Smooth muscle cell (in vitro differentiated cells): ENCODE measurements at regions not wholly inside any gene's neighbourhood (a gene's known extent, or its start where the extent isn't known, plus 50 kb on each side); places are given as distances from the start of the nearest gene placed in this dataset.

ENCODE experiments used
- DNase-seq: peaks from one replicate; lab custom pipeline; 2025; ENCODE audit not compliant: unreplicated experiment; lab: John Stamatoyannopoulos, UW
- H2AFZ ChIP-seq: fragments of 200-600 bp; sonication (generic); 2 replicates; pipeline ENCODE4 v1.6.0; 2016; ENCODE audit warnings: antibody characterized with exemption, low read depth, mild to moderate bottlenecking
- H3F3A ChIP-seq: fragments of 200-600 bp; sonication (generic); 2 replicates; pipeline ENCODE4 v1.6.0; 2017; ENCODE audit warnings: antibody characterized with exemption, low read depth
- H3K27ac ChIP-seq: fragments of 200-600 bp; sonication (generic); 2 replicates; pipeline ENCODE4 v1.5.1; 2016; ENCODE audit warnings: low read depth, mild to moderate bottlenecking
- H3K27me3 ChIP-seq: fragments of 200-600 bp; sonication (generic); 2 replicates; pipeline ENCODE4 v1.6.1; 2016; ENCODE audit warnings: low read depth, mild to moderate bottlenecking
- H3K36me3 ChIP-seq: fragments of 200-600 bp; sonication (generic); 2 replicates; pipeline ENCODE4 v1.5.1; 2016; ENCODE audit warnings: low read depth
- H3K4me1 ChIP-seq: fragments of 200-600 bp; sonication (generic); 2 replicates; pipeline ENCODE4 v1.5.1; 2016; ENCODE audit warnings: low read depth
- H3K4me2 ChIP-seq: fragments of 200-600 bp; sonication (generic); 2 replicates; pipeline ENCODE4 v1.6.0; 2016; ENCODE audit warnings: mild to moderate bottlenecking
- H3K4me3 ChIP-seq: fragments of 200-600 bp; sonication (generic); 2 replicates; pipeline ENCODE4 v1.5.1; 2016; ENCODE audit warnings: mild to moderate bottlenecking
- H3K79me2 ChIP-seq: fragments of 200-600 bp; sonication (generic); 2 replicates; pipeline ENCODE4 v1.6.0; 2016; ENCODE audit warnings: low read depth, mild to moderate bottlenecking
- H3K9ac ChIP-seq: fragments of 200-600 bp; sonication (generic); 2 replicates; pipeline ENCODE4 v1.6.0; 2016; ENCODE audit warnings: low read depth
- H3K9me3 ChIP-seq: fragments of 200-600 bp; sonication (generic); replicated peaks from 2 replicates; pipeline ENCODE4 v1.5.1; 2016; ENCODE audit warnings: low read depth
- H4K20me1 ChIP-seq: fragments of 200-600 bp; sonication (generic); 2 replicates; pipeline ENCODE4 v1.6.0; 2016; ENCODE audit warnings: low read depth
- CTCF ChIP-seq: fragments of 200-600 bp; sonication (generic); IDR thresholded peaks from 2 replicates; pipeline ENCODE4 v1.5.1; 2017; ENCODE audit warnings: borderline replicate concordance, mild to moderate bottlenecking, antibody characterized with exemption; ENCODE audit not compliant: insufficient read depth, poor library complexity, severe bottlenecking
- WGBS: methylation state at CpG from one replicate; pipeline ENCODE4 v1.1.7; 2016; ENCODE audit warnings: low lambda C conversion rate; 5-methylcytosine and 5-hydroxymethylcytosine counted together

GRCh38 chr13:26926371-26926770 lies 165.8 kb upstream of the GPR12 start:
- H3K4me2 ChIP-seq, result no peak overlapping the region
- H3K27ac ChIP-seq, result no peak overlapping the region
- H3F3A ChIP-seq, result no peaks in the 10 kb centered on the region
- H4K20me1 ChIP-seq, result no peaks in the 10 kb centered on the region
- no peak overlapping the region for H3K4me3 ChIP-seq
- H3K9me3 ChIP-seq, result no peaks in the 10 kb centered on the region
- H3K9ac ChIP-seq, result no peak overlapping the region
- no peak for DNase-seq
- H3K27me3 ChIP-seq, result peaks cover 57% of the 10 kb centered on the region
- H2AFZ ChIP-seq, result no peak overlapping the region
- 84% methylated on average over 7 of the region's 7 CpGs for WGBS
- TF ChIP-seq CTCF, result no peak
- H3K79me2 ChIP-seq, result no peaks in the 10 kb centered on the region
- no peaks in the 10 kb centered on the region for H3K4me1 ChIP-seq
- no peaks in the 10 kb centered on the region for H3K36me3 ChIP-seq

- no peak overlapping the region for H3K4me3 ChIP-seq
- peaks cover 67% of the 10 kb centered on the region for H3K27me3 ChIP-seq
- WGBS, result 69% methylated on average over 7 of the region's 7 CpGs
- no peaks in the 10 kb centered on the region for H4K20me1 ChIP-seq
- H3K79me2 ChIP-seq, result no peaks in the 10 kb centered on the region
- H3K36me3 ChIP-seq, result no peaks in the 10 kb centered on the region
- H3K9me3 ChIP-seq, result no peaks in the 10 kb centered on the region
- H2AFZ ChIP-seq, result no peak overlapping the region
- H3K27ac ChIP-seq, result no peak overlapping the region
- H3F3A ChIP-seq, result no peaks in the 10 kb centered on the region
- H3K4me1 ChIP-seq, result no peaks in the 10 kb centered on the region
- H3K4me2 ChIP-seq, result no peak overlapping the region
- no peak overlapping the region for H3K9ac ChIP-seq
- DNase-seq, result no peak
- TF ChIP-seq CTCF, result no peak
Observed at GRCh38 chr13:26923824-26924605, 163.4 kb upstream of the GPR12 start.

- Histone ChIP-seq H3K36me3 (no peaks in the 10 kb centered on the region), H3K79me2 (no peaks in the 10 kb centered on the region), H4K20me1 (no peaks in the 10 kb centered on the region), H3K4me1 (no peaks in the 10 kb centered on the region), H2AFZ (no peak overlapping the region), H3K27ac (no peak overlapping the region), H3K9ac (no peak overlapping the region), H3K4me2 (no peak overlapping the region), H3K4me3 (no peak overlapping the region), H3F3A (no peaks in the 10 kb centered on the region), H3K27me3 (peaks cover 62% of the 10 kb centered on the region), H3K9me3 (no peaks in the 10 kb centered on the region)
- TF ChIP-seq CTCF, result no peak
- WGBS, result 72% methylated on average over 7 of the region's 7 CpGs
- DNase-seq, result no peak
Observed at GRCh38 chr13:26921918-26922317, 161.3 kb upstream of the GPR12 start.
